ENCODE measurements at regions not wholly inside any gene's neighbourhood (a gene's known extent, or its start where the extent isn't known, plus 50 kb on each side); places are given as distances from the start of the nearest gene placed in this dataset.

GRCh38 chr6:16823718-16824352, 62.6 kb upstream of the ATXN1 start:
- TF ChIP-seq CHD2 (IDR thresholded peaks at IDR 0.05; ENCODE audit: borderline replicate concordance, low read depth, low read length) (no peak), NRF1 (conservative IDR thresholded peaks at IDR 0.05; ENCODE audit: low read depth, low read length) (no peak), RB1 (IDR thresholded peaks at IDR 0.05; ENCODE audit: borderline replicate concordance) (no peak), ZNF274 (IDR thresholded peaks at IDR 0.05; ENCODE audit: insufficient read depth, insufficient read length) (no peak), POLR2A (IDR thresholded peaks at IDR 0.05; ENCODE audit: low read depth, low read length) (no peak)
- TF ChIP-seq, protein P1, sequence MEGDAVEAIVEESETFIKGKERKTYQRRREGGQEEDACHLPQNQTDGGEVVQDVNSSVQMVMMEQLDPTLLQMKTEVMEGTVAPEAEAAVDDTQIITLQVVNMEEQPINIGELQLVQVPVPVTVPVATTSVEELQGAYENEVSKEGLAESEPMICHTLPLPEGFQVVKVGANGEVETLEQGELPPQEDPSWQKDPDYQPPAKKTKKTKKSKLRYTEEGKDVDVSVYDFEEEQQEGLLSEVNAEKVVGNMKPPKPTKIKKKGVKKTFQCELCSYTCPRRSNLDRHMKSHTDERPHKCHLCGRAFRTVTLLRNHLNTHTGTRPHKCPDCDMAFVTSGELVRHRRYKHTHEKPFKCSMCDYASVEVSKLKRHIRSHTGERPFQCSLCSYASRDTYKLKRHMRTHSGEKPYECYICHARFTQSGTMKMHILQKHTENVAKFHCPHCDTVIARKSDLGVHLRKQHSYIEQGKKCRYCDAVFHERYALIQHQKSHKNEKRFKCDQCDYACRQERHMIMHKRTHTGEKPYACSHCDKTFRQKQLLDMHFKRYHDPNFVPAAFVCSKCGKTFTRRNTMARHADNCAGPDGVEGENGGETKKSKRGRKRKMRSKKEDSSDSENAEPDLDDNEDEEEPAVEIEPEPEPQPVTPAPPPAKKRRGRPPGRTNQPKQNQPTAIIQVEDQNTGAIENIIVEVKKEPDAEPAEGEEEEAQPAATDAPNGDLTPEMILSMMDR (IDR thresholded peaks at IDR 0.05 in 2 of 3, conservative IDR thresholded peaks at IDR 0.05 in 1 of 3; ENCODE audit: control insufficient read depth in 2 of 3, extremely low read depth in 1 of 3, insufficient read depth in 1 of 3, low read depth in 3 of 3, low read length in 3 of 3), result no peak
